PC-9 (cell line): ENCODE measurements at regions not wholly inside any gene's neighbourhood (a gene's known extent, or its start where the extent isn't known, plus 50 kb on each side); places are given as distances from the start of the nearest gene placed in this dataset.

Experiments used
- BruUV-seq: library from RNA; stranded (reverse); fragments of 400-500 nt; replicated peaks from 2 replicates; lab custom pipeline; 2021; lab: Mats Ljungman, UMichigan
- CTCF ChIA-PET: fragments of 300-600 bp; sonication (Branson Sonifier 250); formaldehyde crosslinking; loops from one replicate; lab custom pipeline; 2022; ENCODE audit warnings: antibody characterized with exemption; lab: Charles Lee
- POLR2A ChIA-PET: fragments of 300-600 bp; sonication (Branson Sonifier 250); formaldehyde crosslinking; loops from one replicate; lab custom pipeline; 2022; ENCODE audit warnings: antibody characterized with exemption; ENCODE audit not compliant: unreplicated experiment; lab: Charles Lee
- DNase-seq, 2 experiments: peaks; one replicate each; pipeline versions ENCODE4 v3.0.0 to v3.0.0-alpha.2; 2015 to 2022; ENCODE audit warnings: mixed read lengths in 1 of 2
- H2AFZ ChIP-seq: fragments of 200-600 bp; sonication (generic); 2 replicates; pipeline ENCODE4 v1.8.1; 2017; ENCODE audit warnings: antibody characterized with exemption
- H3F3A ChIP-seq: fragments of 200-600 bp; sonication (generic); 2 replicates; pipeline ENCODE4 v1.8.1; 2017; ENCODE audit warnings: antibody characterized with exemption, mild to moderate bottlenecking, low read depth; ENCODE audit not compliant: insufficient read depth
- H3K27ac ChIP-seq: fragments of 200-600 bp; sonication (generic); 2 replicates; pipeline ENCODE4 v1.6.1; 2016; ENCODE audit warnings: mixed run types
- H3K27me3 ChIP-seq: fragments of 200-600 bp; sonication (generic); 2 replicates; pipeline ENCODE4 v1.6.1; 2016; ENCODE audit warnings: low read depth, mixed run types; ENCODE audit not compliant: insufficient read depth
- H3K36me3 ChIP-seq: fragments of 200-600 bp; sonication (generic); 2 replicates; pipeline ENCODE4 v1.6.1; 2016; ENCODE audit warnings: low read depth, mixed run types
- H3K4me1 ChIP-seq: fragments of 200-600 bp; sonication (generic); replicated peaks from 2 replicates; pipeline ENCODE4 v1.6.1; 2016; ENCODE audit warnings: mixed run types; ENCODE audit not compliant: insufficient read depth
- H3K4me2 ChIP-seq: fragments of 200-600 bp; sonication (generic); 2 replicates; pipeline ENCODE4 v1.6.1; 2017; ENCODE audit warnings: mixed run types
- H3K4me3 ChIP-seq: fragments of 200-600 bp; sonication (generic); 2 replicates; pipeline ENCODE4 v1.6.1; 2016; ENCODE audit warnings: mixed run types
- H3K79me2 ChIP-seq: fragments of 200-600 bp; sonication (generic); 2 replicates; pipeline ENCODE4 v1.6.1; 2017; ENCODE audit warnings: low read depth, mixed run types
- H3K9me2 ChIP-seq: fragments of 200-600 bp; sonication (generic); 2 replicates; pipeline ENCODE4 v1.8.1; 2017; ENCODE audit warnings: mild to moderate bottlenecking; ENCODE audit not compliant: insufficient read depth
- H3K9me3 ChIP-seq: fragments of 200-600 bp; sonication (generic); 2 replicates; pipeline ENCODE4 v1.8.1; 2016; ENCODE audit warnings: low read depth; ENCODE audit not compliant: insufficient read depth
- H4K20me1 ChIP-seq: fragments of 200-600 bp; sonication (generic); 2 replicates; pipeline ENCODE4 v1.8.1; 2017; ENCODE audit not compliant: insufficient read depth
- EZH2 ChIP-seq: fragments of 200-600 bp; sonication (generic); IDR thresholded peaks from 2 replicates; pipeline ENCODE4 v1.8.0; 2017; ENCODE audit warnings: antibody characterized with exemption, low read depth
- intact Hi-C: fragments of 100-400 bp; cut with micrococcal nuclease; formaldehyde crosslinking; loops from one replicate; pipeline ENCODE4 v1.10.0; 2022; ENCODE audit not compliant: unreplicated experiment
- TF ChIP-seq, protein P1 (sequence below): fragments of 200-600 bp; sonication (generic); conservative IDR thresholded peaks from 2 replicates; pipeline ENCODE4 v1.6.1; 2017; ENCODE audit warnings: mixed run types, antibody characterized with exemption, mild to moderate bottlenecking, moderate library complexity

DNA sequence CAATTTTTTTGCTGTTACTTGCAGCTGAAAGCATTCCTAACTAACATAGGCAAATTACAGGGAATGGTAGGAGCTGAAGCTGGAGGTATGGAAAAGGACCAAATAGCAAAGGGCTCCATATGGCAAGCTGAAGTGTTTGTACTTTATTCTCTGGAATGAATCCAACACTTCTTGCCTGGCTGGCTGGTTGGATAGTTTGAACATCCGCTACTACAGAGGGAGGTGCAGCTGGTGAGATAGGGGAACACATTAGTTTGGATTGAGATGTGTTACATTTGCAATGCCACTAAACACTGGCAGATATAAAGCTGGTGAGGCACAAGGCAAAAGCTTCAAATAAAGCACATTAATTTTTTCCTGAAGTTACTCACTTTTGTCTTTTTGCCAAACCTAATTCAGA, 291.5 kb downstream of the SP3 start:
- Histone ChIP-seq H3K4me3 (no peak overlapping the region), H3F3A (no peaks in the 10 kb centered on the region), H4K20me1 (no peaks in the 10 kb centered on the region), H3K27me3 (no peaks in the 10 kb centered on the region), H3K9me3 (no peaks in the 10 kb centered on the region), H3K4me1 (peaks cover 13% of the 10 kb centered on the region), H3K79me2 (no peaks in the 10 kb centered on the region), H2AFZ (no peak overlapping the region), H3K9me2 (no peaks in the 10 kb centered on the region), H3K36me3 (no peaks in the 10 kb centered on the region), H3K4me2 (no peak overlapping the region), H3K27ac (no peak overlapping the region)
- no TSS peak for BruUV-seq
- ChIA-PET CTCF (interaction anchor here (0.8 kb wide), 1 partner anchor 668 kb away, joined by 3 read pairs; no protein-coding TSS in a partner anchor), POLR2A (no interaction called here)
- TF ChIP-seq, protein P1, sequence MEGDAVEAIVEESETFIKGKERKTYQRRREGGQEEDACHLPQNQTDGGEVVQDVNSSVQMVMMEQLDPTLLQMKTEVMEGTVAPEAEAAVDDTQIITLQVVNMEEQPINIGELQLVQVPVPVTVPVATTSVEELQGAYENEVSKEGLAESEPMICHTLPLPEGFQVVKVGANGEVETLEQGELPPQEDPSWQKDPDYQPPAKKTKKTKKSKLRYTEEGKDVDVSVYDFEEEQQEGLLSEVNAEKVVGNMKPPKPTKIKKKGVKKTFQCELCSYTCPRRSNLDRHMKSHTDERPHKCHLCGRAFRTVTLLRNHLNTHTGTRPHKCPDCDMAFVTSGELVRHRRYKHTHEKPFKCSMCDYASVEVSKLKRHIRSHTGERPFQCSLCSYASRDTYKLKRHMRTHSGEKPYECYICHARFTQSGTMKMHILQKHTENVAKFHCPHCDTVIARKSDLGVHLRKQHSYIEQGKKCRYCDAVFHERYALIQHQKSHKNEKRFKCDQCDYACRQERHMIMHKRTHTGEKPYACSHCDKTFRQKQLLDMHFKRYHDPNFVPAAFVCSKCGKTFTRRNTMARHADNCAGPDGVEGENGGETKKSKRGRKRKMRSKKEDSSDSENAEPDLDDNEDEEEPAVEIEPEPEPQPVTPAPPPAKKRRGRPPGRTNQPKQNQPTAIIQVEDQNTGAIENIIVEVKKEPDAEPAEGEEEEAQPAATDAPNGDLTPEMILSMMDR, result no peak
- TF ChIP-seq EZH2, result no peak
- no peak for DNase-seq
- intact Hi-C loops, result no loop called here

DNA sequence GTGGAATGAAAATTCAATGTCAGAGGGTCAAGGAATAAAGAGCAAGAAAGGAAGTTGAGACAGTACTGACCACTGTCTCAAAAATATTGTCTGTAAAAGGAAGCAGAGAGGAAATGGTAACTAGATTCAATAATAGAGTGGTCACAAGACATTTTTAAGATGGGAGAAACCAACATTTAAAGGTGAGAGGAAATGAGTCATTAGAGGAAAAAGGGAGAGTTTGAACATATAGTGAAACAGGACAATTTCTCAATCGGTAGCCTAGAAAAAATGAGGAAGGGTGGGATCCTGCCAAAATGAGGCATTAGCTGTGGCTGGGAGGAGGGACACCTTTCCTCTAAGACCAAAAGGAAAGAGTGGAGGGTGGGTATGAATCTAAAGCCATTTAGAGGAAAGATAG, 288.5 kb downstream of the SP3 start:
- Histone ChIP-seq H3K27ac (no peak overlapping the region), H3K9me2 (no peaks in the 10 kb centered on the region), H4K20me1 (no peaks in the 10 kb centered on the region), H3K4me2 (no peak overlapping the region), H3K4me1 (peaks cover 7% of the 10 kb centered on the region), H3K9me3 (no peaks in the 10 kb centered on the region), H3F3A (no peaks in the 10 kb centered on the region), H3K36me3 (no peaks in the 10 kb centered on the region), H3K27me3 (no peaks in the 10 kb centered on the region), H3K4me3 (no peak overlapping the region), H3K79me2 (no peaks in the 10 kb centered on the region), H2AFZ (no peak overlapping the region)
- TF ChIP-seq, protein P1, result no peak
- TF ChIP-seq EZH2, result no peak
- BruUV-seq, result no TSS peak
- DNase-seq, result no peak
- POLR2A ChIA-PET, result no interaction called here
- intact Hi-C loops, result no loop called here
- CTCF ChIA-PET, result interaction anchor here (0.6 kb wide), 2 partner anchors 288 to 563 kb away, joined by 4 to 7 read pairs; no protein-coding TSS in a partner anchor

DNA sequence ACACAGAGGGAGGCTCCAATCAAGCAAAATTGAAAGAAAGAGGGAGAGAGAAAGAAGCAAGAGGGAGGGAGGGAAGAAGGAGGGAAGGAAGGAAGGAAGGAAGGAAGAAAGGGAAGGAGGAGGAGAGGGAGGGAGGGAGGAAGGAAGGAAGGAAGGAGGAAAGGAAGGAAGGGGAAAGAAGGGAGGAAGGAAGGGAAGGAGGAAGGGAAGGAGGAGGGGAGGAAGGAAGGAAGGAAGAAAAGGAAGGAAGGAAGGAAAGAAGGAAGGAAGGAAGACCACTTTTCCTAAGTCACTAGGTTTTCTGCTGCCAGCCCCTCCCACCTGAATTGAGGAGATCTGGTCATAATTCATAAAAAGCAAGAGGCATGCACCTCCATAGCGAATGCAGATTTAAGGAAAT, 287.0 kb downstream of the SP3 start:
- Histone ChIP-seq H3K4me2 (no peak overlapping the region), H3K79me2 (no peaks in the 10 kb centered on the region), H4K20me1 (no peaks in the 10 kb centered on the region), H3K4me1 (peaks cover 7% of the 10 kb centered on the region), H2AFZ (no peak overlapping the region), H3K4me3 (no peak overlapping the region), H3K27ac (no peak overlapping the region), H3K27me3 (no peaks in the 10 kb centered on the region), H3K36me3 (no peaks in the 10 kb centered on the region), H3K9me2 (no peaks in the 10 kb centered on the region), H3F3A (no peaks in the 10 kb centered on the region), H3K9me3 (no peaks in the 10 kb centered on the region)
- POLR2A ChIA-PET, result no interaction called here
- intact Hi-C loops, result no loop called here
- CTCF ChIA-PET, result no interaction called here
- no peak for DNase-seq
- TF ChIP-seq, protein P1, result no peak
- TF ChIP-seq EZH2, result no peak
- BruUV-seq, result no TSS peak
